H54 (cell line): ENCODE measurements at regions not wholly inside any gene's neighbourhood (a gene's known extent, or its start where the extent isn't known, plus 50 kb on each side); places are given as distances from the start of the nearest gene placed in this dataset.

Experiments
- DNase-seq: peaks from one replicate; pipeline ENCODE4 v3.0.0; 2011; ENCODE audit warnings: low spot score, mixed read lengths; ENCODE audit not compliant: insufficient read length
- FAIRE-seq: peaks from 3 replicates; lab custom pipeline; 2011; peaks lifted over from hg19 to GRCh38; lab: Jason Lieb, UNC
- POLR2A ChIP-seq: IDR thresholded peaks from 2 replicates; pipeline ENCODE4 v1.6.1; 2011; ENCODE audit warnings: low read depth, mild to moderate bottlenecking, low read length

- FAIRE-seq (no peak), DNase-seq (no peak)
- TF ChIP-seq POLR2A: no peak
Observed at GRCh38 chr20:10724449-10725173, 50.8 kb upstream of the JAG1 start.

GRCh38 chr20:10728873-10729670, 55.3 kb upstream of the JAG1 start:
- TF ChIP-seq POLR2A: no peak
- no peak for FAIRE-seq
- DNase-seq: no peak

GRCh38 chr20:10729785-10730184, 56.0 kb upstream of the JAG1 start:
- FAIRE-seq: no peak
- TF ChIP-seq POLR2A: no peak
- no peak for DNase-seq

GRCh38 chr20:10730629-10731183, 56.9 kb upstream of the JAG1 start:
- no peak for TF ChIP-seq POLR2A
- FAIRE-seq (no peak), DNase-seq (no peak)

- no peak for TF ChIP-seq POLR2A
- FAIRE-seq: no peak
- DNase-seq: peak; percentile 33
Observed at GRCh38 chr20:10731190-10731965, 57.6 kb upstream of the JAG1 start.

- no peak for TF ChIP-seq POLR2A
- DNase-seq (no peak), FAIRE-seq (no peak)
Observed at GRCh38 chr20:10733122-10733521, 59.3 kb upstream of the JAG1 start.

- FAIRE-seq: no peak
- no peak for DNase-seq
- TF ChIP-seq POLR2A: no peak
Observed at GRCh38 chr20:10735195-10735949, 61.6 kb upstream of the JAG1 start.

GRCh38 chr20:10739134-10739533, 65.3 kb upstream of the JAG1 start:
- no peak for TF ChIP-seq POLR2A
- FAIRE-seq (no peak), DNase-seq (no peak)

GRCh38 chr20:10739566-10739965, 65.8 kb upstream of the JAG1 start:
- peak; percentile 50 for FAIRE-seq
- no peak for TF ChIP-seq POLR2A
- DNase-seq: no peak

- no peak for TF ChIP-seq POLR2A
- DNase-seq: no peak
- FAIRE-seq: no peak
Observed at GRCh38 chr20:10741060-10741459, 67.3 kb upstream of the JAG1 start.

- TF ChIP-seq POLR2A: no peak
- DNase-seq (no peak), FAIRE-seq (no peak)
Observed at GRCh38 chr20:10745790-10746189, 72.0 kb upstream of the JAG1 start.

GRCh38 chr20:10747019-10747418, 73.2 kb upstream of the JAG1 start:
- FAIRE-seq (no peak), DNase-seq (no peak)
- TF ChIP-seq POLR2A: no peak

GRCh38 chr20:10749084-10749483, 75.3 kb upstream of the JAG1 start:
- no peak for TF ChIP-seq POLR2A
- DNase-seq (no peak), FAIRE-seq (no peak)
